OCI-LY1 (cell line): ENCODE measurements at regions not wholly inside any gene's neighbourhood (a gene's known extent, or its start where the extent isn't known, plus 50 kb on each side); places are given as distances from the start of the nearest gene placed in this dataset.

ENCODE experiments used
- H2AFZ ChIP-seq: fragments of 200-600 bp; sonication (generic), shearing (Covaris generic); 2 replicates; pipeline ENCODE4 v1.6.0; 2014; ENCODE audit warnings: antibody characterized with exemption, mild to moderate bottlenecking, low read length
- H3F3A ChIP-seq: fragments of 200-600 bp; sonication (generic), shearing (Covaris generic); 2 replicates; pipeline ENCODE4 v1.6.0; 2014; ENCODE audit warnings: mild to moderate bottlenecking, antibody characterized with exemption, low read length, moderate library complexity; ENCODE audit not compliant: insufficient read depth
- H3K27ac ChIP-seq: fragments of 200-600 bp; sonication (generic); 2 replicates; pipeline ENCODE4 v1.5.1; 2014; ENCODE audit warnings: low read length, mixed run types, mild to moderate bottlenecking, low read depth; ENCODE audit not compliant: poor library complexity, severe bottlenecking
- H3K27me3 ChIP-seq: fragments of 200-600 bp; sonication (generic); 2 replicates; pipeline ENCODE4 v1.6.0; 2014; ENCODE audit warnings: antibody characterized with exemption, mild to moderate bottlenecking, low read length, moderate library complexity; ENCODE audit not compliant: insufficient read depth
- H3K36me3 ChIP-seq: fragments of 200-600 bp; sonication (generic); 2 replicates; pipeline ENCODE4 v1.6.1; 2014; ENCODE audit warnings: mild to moderate bottlenecking, antibody characterized with exemption, low read length, moderate library complexity, mixed read lengths; ENCODE audit not compliant: insufficient read depth
- H3K4me1 ChIP-seq: fragments of 200-600 bp; sonication (generic); 2 replicates; pipeline ENCODE4 v1.5.1; 2014; ENCODE audit warnings: mild to moderate bottlenecking, low read length, moderate library complexity; ENCODE audit not compliant: insufficient read depth, severe bottlenecking
- H3K4me2 ChIP-seq: fragments of 200-600 bp; sonication (generic), shearing (Covaris generic); 2 replicates; pipeline ENCODE4 v1.6.1; 2014; ENCODE audit warnings: low read length
- H3K4me3 ChIP-seq: fragments of 200-600 bp; sonication (generic); 2 replicates; pipeline ENCODE4 v1.5.1; 2014; ENCODE audit warnings: low read length, low read depth, mild to moderate bottlenecking, mixed read lengths; ENCODE audit not compliant: poor library complexity, severe bottlenecking
- H3K79me2 ChIP-seq: fragments of 200-600 bp; shearing (Covaris generic); 2 replicates; pipeline ENCODE4 v1.6.1; 2016; ENCODE audit warnings: mixed run types, low read length, mixed read lengths; ENCODE audit not compliant: insufficient read depth
- H3K9ac ChIP-seq: fragments of 200-600 bp; sonication (generic), shearing (Covaris generic); 2 replicates; pipeline ENCODE4 v1.6.1; 2014; ENCODE audit warnings: mild to moderate bottlenecking, low read length, mixed read lengths
- H3K9me2 ChIP-seq: fragments of 200-600 bp; sonication (generic), shearing (Covaris generic); 2 replicates; pipeline ENCODE4 v1.6.1; 2014; ENCODE audit warnings: low read depth, mild to moderate bottlenecking, low read length, mixed read lengths
- H3K9me3 ChIP-seq: fragments of 200-600 bp; shearing (Covaris generic); 2 replicates; pipeline ENCODE4 v1.6.1; 2014; ENCODE audit warnings: low read length, mixed read lengths
- H4K20me1 ChIP-seq: fragments of 200-600 bp; sonication (generic), shearing (Covaris generic); 2 replicates; pipeline ENCODE4 v1.6.0; 2016; ENCODE audit warnings: mild to moderate bottlenecking, low read length; ENCODE audit not compliant: insufficient read depth
- CTCF ChIP-seq: fragments of 200-600 bp; sonication (generic), shearing (Covaris generic); IDR thresholded peaks from 2 replicates; pipeline ENCODE4 v1.5.1; 2017; ENCODE audit warnings: mild to moderate bottlenecking, antibody characterized with exemption, low read length, moderate library complexity, mixed read lengths
- EZH2 ChIP-seq: fragments of 200-600 bp; sonication (generic), shearing (Covaris generic); IDR thresholded peaks from 2 replicates; pipeline ENCODE4 v1.8.0; 2017; ENCODE audit warnings: borderline replicate concordance, mixed run types, mild to moderate bottlenecking, antibody characterized with exemption, low read length, moderate library complexity, mixed read lengths

GRCh38 chr12:116381744-116382685, 104.5 kb upstream of the MED13L start:
- no peaks in the 10 kb centered on the region for H4K20me1 ChIP-seq
- no peak overlapping the region for H3K9ac ChIP-seq
- H3K9me2 ChIP-seq = no peaks in the 10 kb centered on the region
- H3K79me2 ChIP-seq = no peaks in the 10 kb centered on the region
- H3K4me3 ChIP-seq = no peak overlapping the region
- no peaks in the 10 kb centered on the region for H3K36me3 ChIP-seq
- TF ChIP-seq CTCF = no peak
- TF ChIP-seq EZH2 = no peak
- no peak overlapping the region for H3K4me2 ChIP-seq
- no peaks in the 10 kb centered on the region for H3K4me1 ChIP-seq
- H3K27me3 ChIP-seq = no peaks in the 10 kb centered on the region
- no peak overlapping the region for H2AFZ ChIP-seq
- H3K27ac ChIP-seq = no peak overlapping the region
- H3K9me3 ChIP-seq = no peaks in the 10 kb centered on the region
- H3F3A ChIP-seq = no peaks in the 10 kb centered on the region

GRCh38 chr12:116382686-116383530, 105.4 kb upstream of the MED13L start:
- Histone ChIP-seq H3K9ac (no peak overlapping the region), H3K27me3 (no peaks in the 10 kb centered on the region), H4K20me1 (no peaks in the 10 kb centered on the region), H3K9me2 (no peaks in the 10 kb centered on the region), H3K4me3 (no peak overlapping the region), H2AFZ (no peak overlapping the region), H3K27ac (no peak overlapping the region), H3F3A (no peaks in the 10 kb centered on the region), H3K4me1 (no peaks in the 10 kb centered on the region), H3K36me3 (no peaks in the 10 kb centered on the region), H3K9me3 (no peaks in the 10 kb centered on the region), H3K79me2 (no peaks in the 10 kb centered on the region), H3K4me2 (no peak overlapping the region)
- TF ChIP-seq EZH2 (no peak), CTCF (no peak)

DNA sequence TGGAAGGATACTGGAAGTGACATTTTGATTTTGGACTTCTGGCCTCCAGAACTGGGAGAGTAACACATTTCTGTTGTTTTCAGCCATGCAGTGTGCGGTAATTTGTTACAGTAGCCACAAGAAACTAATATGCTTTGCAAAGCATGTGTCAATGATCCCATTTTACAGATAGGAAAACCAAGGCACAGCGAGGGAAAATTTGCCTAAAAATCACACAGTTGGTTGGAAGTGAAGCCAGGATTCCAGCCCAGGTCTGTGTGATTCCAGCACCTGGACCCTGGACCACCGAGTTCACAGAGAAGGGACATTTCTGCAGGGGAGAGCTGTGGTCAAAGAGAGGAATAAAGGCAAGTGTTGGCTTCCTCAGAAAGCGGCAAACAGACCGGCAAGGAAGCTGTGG, 106.7 kb upstream of the MED13L start:
- H3K9me3 ChIP-seq = no peaks in the 10 kb centered on the region
- H2AFZ ChIP-seq = no peak overlapping the region
- H3K9me2 ChIP-seq = no peaks in the 10 kb centered on the region
- no peak for TF ChIP-seq CTCF
- no peak overlapping the region for H3K9ac ChIP-seq
- no peaks in the 10 kb centered on the region for H4K20me1 ChIP-seq
- H3K4me2 ChIP-seq = no peak overlapping the region
- no peaks in the 10 kb centered on the region for H3F3A ChIP-seq
- no peaks in the 10 kb centered on the region for H3K4me1 ChIP-seq
- H3K36me3 ChIP-seq = no peaks in the 10 kb centered on the region
- no peaks in the 10 kb centered on the region for H3K79me2 ChIP-seq
- H3K27ac ChIP-seq = no peak overlapping the region
- no peak overlapping the region for H3K4me3 ChIP-seq
- H3K27me3 ChIP-seq = no peaks in the 10 kb centered on the region
